ENCODE measurements at regions not wholly inside any gene's neighbourhood (a gene's known extent, or its start where the extent isn't known, plus 50 kb on each side); places are given as distances from the start of the nearest gene placed in this dataset.

GRCh38 chr13:54758795-54759194 is 1730.2 kb downstream of the OLFM4 start:
- TF ChIP-seq CTCF (conservative IDR thresholded peaks at IDR 0.05; ENCODE audit: low read depth, low read length) (no peak), EZH2 (IDR thresholded peaks at IDR 0.05; ENCODE audit: borderline replicate concordance, low read depth, low read length, poor library complexity, severe bottlenecking) (no peak)
